ENCODE measurements at regions not wholly inside any gene's neighbourhood (a gene's known extent, or its start where the extent isn't known, plus 50 kb on each side); places are given as distances from the start of the nearest gene placed in this dataset.

GRCh38 chr16:73746554-73746953 is 550.1 kb upstream of the PSMD7 start:
- peaks cover 7% of the 10 kb centered on the region for H3K9me3 Mint-ChIP-seq
- no peak for ATAC-seq
- H3K27me3 Mint-ChIP-seq = no peaks in the 10 kb centered on the region

GRCh38 chr16:73743665-73744496 is 552.7 kb upstream of the PSMD7 start:
- Mint-ChIP-seq H3K36me3 (no peaks in the 10 kb centered on the region), H3K9me3 (peaks cover 5% of the 10 kb centered on the region), H3K4me3 (no peak overlapping the region), H3K4me1 (no peaks in the 10 kb centered on the region), H3K27ac (no peak overlapping the region), H3K27me3 (no peaks in the 10 kb centered on the region)
- ATAC-seq = no peak

More at GRCh38 chr16:73746554-73746953, 550.1 kb upstream of the PSMD7 start:
- no peaks in the 10 kb centered on the region for H3K4me1 Mint-ChIP-seq
- no peak overlapping the region for H3K27ac Mint-ChIP-seq
- H3K4me3 Mint-ChIP-seq = no peak overlapping the region
- H3K36me3 Mint-ChIP-seq = no peaks in the 10 kb centered on the region

GRCh38 chr16:73739049-73739769 is 557.4 kb upstream of the PSMD7 start:
- peaks cover 5% of the 10 kb centered on the region for H3K9me3 Mint-ChIP-seq
- no peaks in the 10 kb centered on the region for H3K36me3 Mint-ChIP-seq
- no peaks in the 10 kb centered on the region for H3K27me3 Mint-ChIP-seq

GRCh38 chr16:73738266-73738665 is 558.3 kb upstream of the PSMD7 start:
- H3K27ac Mint-ChIP-seq = no peak overlapping the region
- no peak for ATAC-seq
- H3K36me3 Mint-ChIP-seq = no peaks in the 10 kb centered on the region
- peaks cover 5% of the 10 kb centered on the region for H3K9me3 Mint-ChIP-seq
- H3K4me1 Mint-ChIP-seq = no peaks in the 10 kb centered on the region
- no peak overlapping the region for H3K4me3 Mint-ChIP-seq
- H3K27me3 Mint-ChIP-seq = no peaks in the 10 kb centered on the region

More at GRCh38 chr16:73739049-73739769, 557.4 kb upstream of the PSMD7 start:
- no peak overlapping the region for H3K27ac Mint-ChIP-seq
- H3K4me3 Mint-ChIP-seq = no peak overlapping the region
- H3K4me1 Mint-ChIP-seq = no peaks in the 10 kb centered on the region
- no peak for ATAC-seq

GRCh38 chr16:73737637-73738036 is 559.0 kb upstream of the PSMD7 start:
- no peak overlapping the region for H3K27ac Mint-ChIP-seq
- peaks cover 5% of the 10 kb centered on the region for H3K9me3 Mint-ChIP-seq
- H3K36me3 Mint-ChIP-seq = no peaks in the 10 kb centered on the region
- no peak overlapping the region for H3K4me3 Mint-ChIP-seq
- no peaks in the 10 kb centered on the region for H3K4me1 Mint-ChIP-seq
- ATAC-seq = no peak
- H3K27me3 Mint-ChIP-seq = no peaks in the 10 kb centered on the region

- H3K36me3 Mint-ChIP-seq = no peaks in the 10 kb centered on the region
- H3K9me3 Mint-ChIP-seq = peaks cover 5% of the 10 kb centered on the region
- no peaks in the 10 kb centered on the region for H3K27me3 Mint-ChIP-seq
- no peaks in the 10 kb centered on the region for H3K4me1 Mint-ChIP-seq
- no peak for ATAC-seq
- no peak overlapping the region for H3K27ac Mint-ChIP-seq
- no peak overlapping the region for H3K4me3 Mint-ChIP-seq
Observed at GRCh38 chr16:73735954-73736353, 560.7 kb upstream of the PSMD7 start.

- H3K9me3 Mint-ChIP-seq = peaks cover 5% of the 10 kb centered on the region
- no peak for ATAC-seq
- no peak overlapping the region for H3K4me3 Mint-ChIP-seq
- H3K27me3 Mint-ChIP-seq = no peaks in the 10 kb centered on the region
- no peak overlapping the region for H3K27ac Mint-ChIP-seq
- H3K4me1 Mint-ChIP-seq = no peaks in the 10 kb centered on the region
- H3K36me3 Mint-ChIP-seq = no peaks in the 10 kb centered on the region
Observed at GRCh38 chr16:73735018-73735417, 561.6 kb upstream of the PSMD7 start.

- Mint-ChIP-seq H3K36me3 (no peaks in the 10 kb centered on the region), H3K4me1 (no peaks in the 10 kb centered on the region), H3K9me3 (peaks cover 2% of the 10 kb centered on the region), H3K27me3 (no peaks in the 10 kb centered on the region), H3K27ac (no peak overlapping the region), H3K4me3 (no peak overlapping the region)
- no peak for ATAC-seq
Observed at GRCh38 chr16:73732681-73733080, 563.9 kb upstream of the PSMD7 start.

GRCh38 chr16:73732143-73732542 is 564.5 kb upstream of the PSMD7 start:
- H3K4me3 Mint-ChIP-seq = no peak overlapping the region

GRCh38 chr16:73730481-73731090 is 566.0 kb upstream of the PSMD7 start:
- Mint-ChIP-seq H3K27ac (no peak overlapping the region), H3K36me3 (no peaks in the 10 kb centered on the region), H3K27me3 (no peaks in the 10 kb centered on the region), H3K4me1 (no peaks in the 10 kb centered on the region), H3K4me3 (no peak overlapping the region), H3K9me3 (no peaks in the 10 kb centered on the region)
- no peak for ATAC-seq

More at GRCh38 chr16:73732143-73732542, 564.5 kb upstream of the PSMD7 start:
- Mint-ChIP-seq H3K4me1 (no peaks in the 10 kb centered on the region), H3K9me3 (peaks cover 2% of the 10 kb centered on the region), H3K36me3 (no peaks in the 10 kb centered on the region), H3K27ac (no peak overlapping the region), H3K27me3 (no peaks in the 10 kb centered on the region)
- ATAC-seq = no peak

GRCh38 chr16:73725156-73725555 is 571.5 kb upstream of the PSMD7 start:
- H3K4me3 Mint-ChIP-seq = no peak overlapping the region
- no peaks in the 10 kb centered on the region for H3K9me3 Mint-ChIP-seq
- no peaks in the 10 kb centered on the region for H3K36me3 Mint-ChIP-seq
- no peaks in the 10 kb centered on the region for H3K27me3 Mint-ChIP-seq
- no peak overlapping the region for H3K27ac Mint-ChIP-seq
- H3K4me1 Mint-ChIP-seq = no peaks in the 10 kb centered on the region
- no peak for ATAC-seq

- no peaks in the 10 kb centered on the region for H3K4me1 Mint-ChIP-seq
- no peaks in the 10 kb centered on the region for H3K27me3 Mint-ChIP-seq
- H3K4me3 Mint-ChIP-seq = no peak overlapping the region
- H3K9me3 Mint-ChIP-seq = no peaks in the 10 kb centered on the region
- H3K27ac Mint-ChIP-seq = no peak overlapping the region
- ATAC-seq = no peak
- no peaks in the 10 kb centered on the region for H3K36me3 Mint-ChIP-seq
Observed at GRCh38 chr16:73724503-73724902, 572.1 kb upstream of the PSMD7 start.

GRCh38 chr16:73717266-73717974 is 579.2 kb upstream of the PSMD7 start:
- ATAC-seq = no peak
- Mint-ChIP-seq H3K9me3 (peaks cover 2% of the 10 kb centered on the region), H3K36me3 (no peaks in the 10 kb centered on the region), H3K27ac (no peak overlapping the region), H3K4me3 (no peak overlapping the region), H3K4me1 (no peaks in the 10 kb centered on the region), H3K27me3 (no peaks in the 10 kb centered on the region)

GRCh38 chr16:73714976-73715375 is 581.6 kb upstream of the PSMD7 start:
- Mint-ChIP-seq H3K27me3 (no peaks in the 10 kb centered on the region), H3K4me3 (no peak overlapping the region), H3K9me3 (peaks cover 2% of the 10 kb centered on the region), H3K4me1 (no peaks in the 10 kb centered on the region), H3K27ac (no peak overlapping the region), H3K36me3 (no peaks in the 10 kb centered on the region)
- no peak for ATAC-seq

Measured in stimulated activated memory B cell treated with anti-CD40 and anti-IgM and Interleukin-4, amounts not matched to agents 10 μg/mL and 1 μg/mL and 100 μg/mL, for 72 hours (primary cell).